Stimulated activated effector memory CD8-positive, alpha-beta T cell treated with anti-CD3 and anti-CD28 coated beads, Interleukin-12 subunit alpha, Interleukin-12 subunit beta, amount 100 ng/mL, for 72 hours (primary cell): ENCODE measurements at regions not wholly inside any gene's neighbourhood (a gene's known extent, or its start where the extent isn't known, plus 50 kb on each side); places are given as distances from the start of the nearest gene placed in this dataset.

ENCODE experiments used
- ATAC-seq: fragments of 150-1000 bp; cut with Tn5 transposase; 2 replicates; pipeline ENCODE4 v1.10.0; 2021
- DNase-seq, 2 donors: peaks; one replicate each; pipeline ENCODE4 v3.0.0; 2021 to 2022; ENCODE audit warnings: low spot score in 2 of 2
- H3K27ac Mint-ChIP-seq: one replicate; pipeline ENCODE4 v1.8.0; 2022; ENCODE audit warnings: mild to moderate bottlenecking, mixed read lengths
- H3K36me3 Mint-ChIP-seq: one replicate; pipeline ENCODE4 v1.8.0; 2022; ENCODE audit warnings: mild to moderate bottlenecking, mixed read lengths
- H3K4me1 Mint-ChIP-seq: one replicate; pipeline ENCODE4 v1.8.0; 2022; ENCODE audit warnings: mixed read lengths
- H3K4me3 Mint-ChIP-seq: one replicate; pipeline ENCODE4 v1.8.0; 2022; ENCODE audit warnings: mild to moderate bottlenecking, mixed read lengths
- H3K9me3 Mint-ChIP-seq: one replicate; pipeline ENCODE4 v1.8.0; 2022; ENCODE audit warnings: mixed read lengths

- H3K4me1 Mint-ChIP-seq: no peaks in the 10 kb centered on the region
- DNase-seq (no peak), ATAC-seq (peak; percentile 71)
- no peak overlapping the region for H3K4me3 Mint-ChIP-seq
- no peaks in the 10 kb centered on the region for H3K9me3 Mint-ChIP-seq
- H3K27ac Mint-ChIP-seq: no peak overlapping the region
- no peaks in the 10 kb centered on the region for H3K36me3 Mint-ChIP-seq
Measured at GRCh38 chr3:171516765-171517164, 56.6 kb upstream of the TNIK start.

DNA sequence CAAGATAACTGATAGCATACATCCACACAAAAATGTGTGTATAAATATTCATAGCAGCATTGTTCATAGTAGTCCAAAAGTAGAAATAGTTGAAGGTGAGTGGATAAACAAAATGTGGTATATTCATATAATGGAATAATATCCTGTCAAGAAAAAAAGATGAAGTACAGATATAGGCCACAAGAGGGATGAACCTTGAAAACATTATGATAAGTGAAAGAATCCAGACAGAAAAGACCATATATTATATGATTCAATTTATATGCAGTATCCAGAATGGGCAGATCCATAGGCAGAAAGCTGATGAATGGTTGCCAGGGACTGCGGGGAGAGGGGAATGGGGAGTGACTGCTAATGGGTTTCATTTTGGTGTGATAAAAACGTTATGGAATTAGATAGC is 54.3 kb upstream of the TNIK start:
- Mint-ChIP-seq H3K4me1 (no peaks in the 10 kb centered on the region), H3K9me3 (no peaks in the 10 kb centered on the region), H3K4me3 (no peak overlapping the region), H3K36me3 (no peaks in the 10 kb centered on the region), H3K27ac (no peak overlapping the region)
- ATAC-seq (no peak), DNase-seq (no peak)

- Mint-ChIP-seq H3K4me3 (no peak overlapping the region), H3K27ac (no peak overlapping the region), H3K9me3 (no peaks in the 10 kb centered on the region), H3K36me3 (no peaks in the 10 kb centered on the region), H3K4me1 (no peaks in the 10 kb centered on the region)
- no peak for ATAC-seq
- no peak for DNase-seq
Measured at GRCh38 chr3:171511450-171511849, 51.2 kb upstream of the TNIK start.
